OCI-LY7 (cell line): ENCODE measurements at regions not wholly inside any gene's neighbourhood (a gene's known extent, or its start where the extent isn't known, plus 50 kb on each side); places are given as distances from the start of the nearest gene placed in this dataset.

Source experiments
- BruUV-seq: library from RNA; stranded (reverse); fragments of 400-500 nt; replicated peaks from 2 replicates; lab custom pipeline; 2021; lab: Mats Ljungman, UMichigan
- CTCF ChIA-PET: fragments of 300-600 bp; sonication (Branson Sonifier 250); formaldehyde crosslinking; loops from one replicate; lab custom pipeline; 2022; ENCODE audit warnings: antibody characterized with exemption; ENCODE audit not compliant: unreplicated experiment; lab: Charles Lee
- POLR2A ChIA-PET: fragments of 300-600 bp; sonication (Branson Sonifier 250); formaldehyde crosslinking; loops from one replicate; lab custom pipeline; 2022; ENCODE audit warnings: antibody characterized with exemption; lab: Charles Lee
- DNase-seq: peaks from one replicate; pipeline ENCODE4 v3.0.0-alpha.2; 2015; ENCODE audit warnings: low spot score
- H2AFZ ChIP-seq: fragments of 200-600 bp; sonication (generic), shearing (Covaris generic); 2 replicates; pipeline ENCODE4 v1.6.1; 2014; ENCODE audit warnings: mild to moderate bottlenecking, antibody characterized with exemption, low read length, moderate library complexity
- H3K27ac ChIP-seq: fragments of 200-600 bp; sonication (generic); 2 replicates; pipeline ENCODE4 v1.5.1; 2014; ENCODE audit warnings: mixed run types, low read depth, mild to moderate bottlenecking, moderate library complexity, low read length, inconsistent platforms; ENCODE audit not compliant: poor library complexity, severe bottlenecking
- H3K36me3 ChIP-seq: fragments of 200-600 bp; sonication (generic); 2 replicates; pipeline ENCODE4 v1.6.1; 2014; ENCODE audit warnings: mild to moderate bottlenecking, antibody characterized with exemption, low read length, moderate library complexity, mixed read lengths; ENCODE audit not compliant: insufficient read depth
- H3K4me1 ChIP-seq: fragments of 200-600 bp; sonication (generic); 2 replicates; pipeline ENCODE4 v1.5.1; 2014; ENCODE audit warnings: mild to moderate bottlenecking, low read length; ENCODE audit not compliant: insufficient read depth, poor library complexity, severe bottlenecking
- H3K4me2 ChIP-seq: fragments of 200-600 bp; sonication (generic); 2 replicates; pipeline ENCODE4 v1.6.1; 2014; ENCODE audit warnings: mild to moderate bottlenecking, low read length
- H3K4me3 ChIP-seq: fragments of 200-600 bp; sonication (generic); 2 replicates; pipeline ENCODE4 v1.5.1; 2014; ENCODE audit warnings: mild to moderate bottlenecking, low read depth, low read length; ENCODE audit not compliant: poor library complexity, severe bottlenecking
- H3K79me2 ChIP-seq: fragments of 200-600 bp; sonication (generic); 2 replicates; pipeline ENCODE4 v1.6.1; 2016; ENCODE audit warnings: low read depth, mild to moderate bottlenecking, low read length, moderate library complexity, mixed read lengths; ENCODE audit not compliant: insufficient read depth
- H3K9me2 ChIP-seq: fragments of 200-600 bp; sonication (generic); 2 replicates; pipeline ENCODE4 v1.6.1; 2016; ENCODE audit warnings: mild to moderate bottlenecking, low read length, mixed read lengths; ENCODE audit not compliant: insufficient read depth
- H3K9me3 ChIP-seq: fragments of 200-600 bp; sonication (generic); 2 replicates; pipeline ENCODE4 v1.6.1; 2014; ENCODE audit warnings: mild to moderate bottlenecking, mixed run types, low read length, mixed read lengths
- H4K20me1 ChIP-seq: fragments of 200-600 bp; sonication (generic); 2 replicates; pipeline ENCODE4 v1.6.1; 2014; ENCODE audit warnings: mild to moderate bottlenecking, antibody characterized with exemption, low read length, moderate library complexity, mixed read lengths; ENCODE audit not compliant: insufficient read depth
- CTCF ChIP-seq: fragments of 200-600 bp; sonication (generic); conservative IDR thresholded peaks from 2 replicates; pipeline ENCODE4 v1.5.1; 2014; ENCODE audit warnings: mild to moderate bottlenecking, antibody characterized with exemption, low read length, moderate library complexity, mixed read lengths
- EZH2phosphoT487 ChIP-seq: fragments of 200-600 bp; sonication (generic); IDR thresholded peaks from 2 replicates; pipeline ENCODE4 v1.6.1; 2018; ENCODE audit warnings: low read depth, borderline replicate concordance, mild to moderate bottlenecking, mixed run types, antibody characterized with exemption, low read length, moderate library complexity, mixed read lengths
- intact Hi-C: fragments of 100-400 bp; cut with micrococcal nuclease; formaldehyde crosslinking; loops from one replicate; pipeline ENCODE4 v1.10.0; 2022; ENCODE audit not compliant: unreplicated experiment

- ChIA-PET CTCF (no interaction called here), POLR2A (no interaction called here)
- DNase-seq: no peak
- no peaks in the 10 kb centered on the region for H4K20me1 ChIP-seq
- BruUV-seq: no TSS peak
- H3K4me2 ChIP-seq: no peak overlapping the region
- no peaks in the 10 kb centered on the region for H3K4me1 ChIP-seq
- no peak overlapping the region for H3K4me3 ChIP-seq
- H2AFZ ChIP-seq: no peak overlapping the region
- no peaks in the 10 kb centered on the region for H3K9me2 ChIP-seq
- intact Hi-C loops: no loop called here
- H3K27ac ChIP-seq: no peak overlapping the region
- no peaks in the 10 kb centered on the region for H3K79me2 ChIP-seq
- no peaks in the 10 kb centered on the region for H3K36me3 ChIP-seq
- H3K9me3 ChIP-seq: 0 out of 2 replicates have a peak, but pooled peaks cover 4% of the 10 kb centered on the region
- TF ChIP-seq CTCF: no peak
- TF ChIP-seq EZH2phosphoT487: no peak
Measured at GRCh38 chr20:50417023-50417329, 93.2 kb upstream of the PTPN1 start.

GRCh38 chr20:50417484-50418235, 92.5 kb upstream of the PTPN1 start:
- no TSS peak for BruUV-seq
- POLR2A ChIA-PET: no interaction called here
- H3K4me1 ChIP-seq: no peaks in the 10 kb centered on the region

More at GRCh38 chr20:50417484-50418235, 92.5 kb upstream of the PTPN1 start:
- CTCF ChIA-PET: no interaction called here
- H3K4me3 ChIP-seq: no peak overlapping the region
- no peaks in the 10 kb centered on the region for H3K9me2 ChIP-seq
- H4K20me1 ChIP-seq: no peaks in the 10 kb centered on the region
- DNase-seq: no peak
- no peak overlapping the region for H2AFZ ChIP-seq
- TF ChIP-seq CTCF (no peak), EZH2phosphoT487 (no peak)
- H3K4me2 ChIP-seq: no peak overlapping the region
- H3K27ac ChIP-seq: no peak overlapping the region
- H3K79me2 ChIP-seq: no peaks in the 10 kb centered on the region
- H3K9me3 ChIP-seq: 0 out of 2 replicates have a peak, but pooled peaks cover 4% of the 10 kb centered on the region
- no peaks in the 10 kb centered on the region for H3K36me3 ChIP-seq
- intact Hi-C loops: no loop called here
